ENCODE measurements at regions not wholly inside any gene's neighbourhood (a gene's known extent, or its start where the extent isn't known, plus 50 kb on each side); places are given as distances from the start of the nearest gene placed in this dataset.

- no peaks in the 10 kb centered on the region for H4K20me1 ChIP-seq (ENCODE audit: insufficient read depth, low read length)
- H3K9ac ChIP-seq (ENCODE audit: low read depth, low read length), result no peak overlapping the region
- no peaks in the 10 kb centered on the region for H3K4me1 ChIP-seq (ENCODE audit: control insufficient read depth, insufficient read depth, low read length)
- no peak overlapping the region for H2AK9ac ChIP-seq (replicated peaks; ENCODE audit: low read depth, low read length, poor library complexity)
- H3K4ac ChIP-seq (ENCODE audit: low read depth, low read length), result no peak overlapping the region
- no peak overlapping the region for H3K18ac ChIP-seq (ENCODE audit: low read depth, low read length)
- 74% methylated on average over 4 of the region's 15 CpGs; no CpG with 5 or more reads in 1 of the 2 experiments for WGBS, 2 experiments (ENCODE audit: extremely low coverage in 2 of 2, insufficient read length in 1 of 2)
- no peak overlapping the region for H3K4me2 ChIP-seq (ENCODE audit: low read depth, low read length)
- H2BK15ac ChIP-seq (ENCODE audit: low read depth, low read length), result no peak overlapping the region
- no peak overlapping the region for H3K27ac ChIP-seq (ENCODE audit: insufficient read depth, low read length)
- ChIA-PET POLR2A (ENCODE audit: unreplicated experiment) (interaction anchor here (0.5 kb wide), 1 partner anchor 65 kb away, joined by 4 read pairs; the partner anchor contains the start of gene ZNF236), CTCF (no interaction called here)
- H4K8ac ChIP-seq (ENCODE audit: low read depth in 2 of 2, low read length in 2 of 2), result no peak overlapping the region
- no peaks in the 10 kb centered on the region for H3K36me3 ChIP-seq (ENCODE audit: control insufficient read depth, insufficient read depth, low read length)
- no peak overlapping the region for H2BK5ac ChIP-seq (ENCODE audit: low read depth, low read length, poor library complexity, severe bottlenecking)
- no peak overlapping the region for H2AK5ac ChIP-seq (ENCODE audit: low read depth, low read length)
- H3K56ac ChIP-seq (ENCODE audit: extremely low read depth, insufficient read depth, low read length), result no peak overlapping the region
- TF ChIP-seq SMC3 (IDR thresholded peaks at IDR 0.05; ENCODE audit: low read depth, low read length) (no peak), FOS (IDR thresholded peaks at IDR 0.05; ENCODE audit: low read depth, low read length) (no peak), USF2 (IDR thresholded peaks at IDR 0.05; ENCODE audit: low read depth, low read length) (no peak), MXI1 (IDR thresholded peaks at IDR 0.05; ENCODE audit: borderline replicate concordance, low read depth, low read length) (no peak), MAFK (IDR thresholded peaks at IDR 0.05; ENCODE audit: low read depth, low read length) (no peak), BHLHE40 (IDR thresholded peaks at IDR 0.05; ENCODE audit: low read depth, low read length) (no peak), POLR2A (IDR thresholded peaks at IDR 0.05; ENCODE audit: low read depth, low read length) (no peak), RFX5 (IDR thresholded peaks at IDR 0.05; ENCODE audit: low read depth, low read length) (no peak), CTCF (conservative IDR thresholded peaks at IDR 0.05; ENCODE audit: low read depth, low read length) (no peak), MAZ (IDR thresholded peaks at IDR 0.05; ENCODE audit: borderline replicate concordance, low read depth, low read length) (no peak), RCOR1 (IDR thresholded peaks at IDR 0.05; ENCODE audit: insufficient replicate concordance, low read length) (no peak), NFE2L2 (IDR thresholded peaks at IDR 0.05; ENCODE audit: low read depth, low read length) (no peak), CHD1 (IDR thresholded peaks at IDR 0.05; ENCODE audit: low read depth, low read length) (no peak), CEBPB (IDR thresholded peaks at IDR 0.05; ENCODE audit: low read depth, low read length) (no peak), RAD21 (IDR thresholded peaks at IDR 0.05; ENCODE audit: low read length) (no peak)
- TF ChIP-seq, protein P1, sequence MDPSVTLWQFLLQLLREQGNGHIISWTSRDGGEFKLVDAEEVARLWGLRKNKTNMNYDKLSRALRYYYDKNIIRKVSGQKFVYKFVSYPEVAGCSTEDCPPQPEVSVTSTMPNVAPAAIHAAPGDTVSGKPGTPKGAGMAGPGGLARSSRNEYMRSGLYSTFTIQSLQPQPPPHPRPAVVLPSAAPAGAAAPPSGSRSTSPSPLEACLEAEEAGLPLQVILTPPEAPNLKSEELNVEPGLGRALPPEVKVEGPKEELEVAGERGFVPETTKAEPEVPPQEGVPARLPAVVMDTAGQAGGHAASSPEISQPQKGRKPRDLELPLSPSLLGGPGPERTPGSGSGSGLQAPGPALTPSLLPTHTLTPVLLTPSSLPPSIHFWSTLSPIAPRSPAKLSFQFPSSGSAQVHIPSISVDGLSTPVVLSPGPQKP (IDR thresholded peaks at IDR 0.05; ENCODE audit: borderline replicate concordance, low read depth, low read length), result no peak
- dilution Hi-C loops (cut with HindIII; ENCODE audit: low sequenced_read_pairs, unreplicated experiment) (no loop called here), in situ Hi-C loops (cut with MboI; ENCODE audit: low sequenced_read_pairs) (no loop called here), intact Hi-C loops (cut with micrococcal nuclease) (no loop called here)
- H4K91ac ChIP-seq (ENCODE audit: insufficient read depth, low read depth, low read length), result no peak overlapping the region
- H3K23ac ChIP-seq (ENCODE audit: low read depth, low read length), result no peak overlapping the region
- H3K4me3 ChIP-seq (ENCODE audit: insufficient read depth, low read depth, low read length), result no peak overlapping the region
- H3K14ac ChIP-seq (replicated peaks; ENCODE audit: low read depth, low read length), result no peak overlapping the region
- H2BK20ac ChIP-seq (ENCODE audit: low read depth, low read length), result no peak overlapping the region
- no peaks in the 10 kb centered on the region for H3K79me1 ChIP-seq (ENCODE audit: low read depth in 1 of 2, low read length in 2 of 2)
- no peak overlapping the region for H4K5ac ChIP-seq (ENCODE audit: low read depth, low read length)
- H3K27me3 ChIP-seq (ENCODE audit: control insufficient read depth, insufficient read depth, low read length), result no peaks in the 10 kb centered on the region; the same call in 1 of the 2 replicates
- no peak overlapping the region for H2BK120ac ChIP-seq (ENCODE audit: low read depth, low read length)
- no peak for DNase-seq
- ATAC-seq (ENCODE audit: low read depth), result no peak
- no peak overlapping the region for H2AFZ ChIP-seq (replicated peaks; ENCODE audit: low read length, poor library complexity)
- no peaks in the 10 kb centered on the region for H3K9me1 ChIP-seq (ENCODE audit: insufficient read depth, low read length)
- no TSS peak for BruUV-seq (replicated peaks)
- H3K9me3 ChIP-seq (ENCODE audit: control insufficient read depth, insufficient read depth, low read length), result no peaks in the 10 kb centered on the region
Observed at GRCh38 chr18:76757925-76758324, 64.4 kb upstream of the ZNF236 start.

Data from IMR-90 (cell line).